ENCODE measurements at regions not wholly inside any gene's neighbourhood (a gene's known extent, or its start where the extent isn't known, plus 50 kb on each side); places are given as distances from the start of the nearest gene placed in this dataset.

- DNase-seq: no peak
These were observed 604.6 kb upstream of the MGAT4C start for GRCh38 chr12:86860776-86861175.

GRCh38 chr12:86852451-86852850 is 596.3 kb upstream of the MGAT4C start:
- DNase-seq: no peak

- DNase-seq: no peak
These were observed 582.5 kb upstream of the MGAT4C start for GRCh38 chr12:86838711-86839110.

- no peak for DNase-seq
These were observed 582.1 kb upstream of the MGAT4C start for GRCh38 chr12:86838260-86838659.

GRCh38 chr12:86837246-86837645 is 581.1 kb upstream of the MGAT4C start:
- DNase-seq: no peak

- no peak for DNase-seq
These were observed 578.0 kb upstream of the MGAT4C start for GRCh38 chr12:86834217-86834616.

- DNase-seq: no peak
These were observed 571.2 kb upstream of the MGAT4C start for GRCh38 chr12:86827409-86827808.

GRCh38 chr12:86826051-86826450 is 569.9 kb upstream of the MGAT4C start:
- DNase-seq: no peak

GRCh38 chr12:86801439-86801838 is 545.2 kb upstream of the MGAT4C start:
- DNase-seq: no peak

GRCh38 chr12:86799616-86800015 is 543.4 kb upstream of the MGAT4C start:
- no peak for DNase-seq

GRCh38 chr12:86796550-86796949 is 540.4 kb upstream of the MGAT4C start:
- no peak for DNase-seq

GRCh38 chr12:86788661-86789060 is 532.5 kb upstream of the MGAT4C start:
- no peak for DNase-seq

GRCh38 chr12:86787419-86787818 is 531.2 kb upstream of the MGAT4C start:
- no peak for DNase-seq

GRCh38 chr12:86777325-86777724 is 521.1 kb upstream of the MGAT4C start:
- no peak for DNase-seq

- no peak for DNase-seq
These were observed 518.7 kb upstream of the MGAT4C start for GRCh38 chr12:86774841-86775388.

GRCh38 chr12:86772696-86773095 is 516.5 kb upstream of the MGAT4C start:
- no peak for DNase-seq

GRCh38 chr12:86770871-86771270 is 514.7 kb upstream of the MGAT4C start:
- no peak for DNase-seq

GRCh38 chr12:86748894-86749293 is 492.7 kb upstream of the MGAT4C start:
- no peak for DNase-seq

GRCh38 chr12:86744547-86745212 is 488.5 kb upstream of the MGAT4C start:
- no peak for DNase-seq

- no peak for DNase-seq
These were observed 487.8 kb upstream of the MGAT4C start for GRCh38 chr12:86743875-86744536.

- no peak for DNase-seq
These were observed 485.3 kb upstream of the MGAT4C start for GRCh38 chr12:86741531-86741930.

- DNase-seq: no peak
These were observed 479.7 kb upstream of the MGAT4C start for GRCh38 chr12:86735851-86736250.

GRCh38 chr12:86735072-86735471 is 478.9 kb upstream of the MGAT4C start:
- no peak for DNase-seq

- DNase-seq: no peak
These were observed 474.0 kb upstream of the MGAT4C start for GRCh38 chr12:86730233-86730632.

GRCh38 chr12:86729739-86730138 is 473.5 kb upstream of the MGAT4C start:
- DNase-seq: no peak

Measured in NCI-H1436 (cell line).